Gastrocnemius medialis (tissue), 4 donors: ENCODE measurements at regions not wholly inside any gene's neighbourhood (a gene's known extent, or its start where the extent isn't known, plus 50 kb on each side); places are given as distances from the start of the nearest gene placed in this dataset.

Experiments
- ATAC-seq, 2 donors: fragments of 150-250 bp; one replicate each; pipeline ENCODE4 v1.9.1; 2016
- DNase-seq, 2 donors: peaks; one replicate each; pipeline ENCODE4 v3.0.0-alpha.2; 2019
- H3K27ac ChIP-seq, 4 donors: fragments of 200-600 bp; sonication (generic); 1 replicate in 1 of 4; 2 replicates in 3 of 4; pipeline ENCODE4 v1.5.1; 2016 to 2018; ENCODE audit warnings: mild to moderate bottlenecking in 2 of 4, moderate library complexity in 1 of 4
- H3K27me3 ChIP-seq, 3 donors: fragments of 200-600 bp; sonication (generic) in 2 of 3; 1 replicate in 1 of 3; 2 replicates in 2 of 3; pipeline versions ENCODE4 v1.5.1 to v1.6.0; 2016 to 2019; ENCODE audit warnings: mild to moderate bottlenecking in 1 of 3, moderate library complexity in 1 of 3
- H3K36me3 ChIP-seq, 2 donors: fragments of 200-600 bp; sonication (generic) in 1 of 2; one replicate each; pipeline ENCODE4 v1.5.1; 2017 to 2018
- H3K4me1 ChIP-seq, 2 donors: fragments of 200-600 bp; sonication (generic) in 1 of 2; one replicate each; pipeline ENCODE4 v1.5.1; 2016 to 2017; ENCODE audit warnings: mild to moderate bottlenecking in 2 of 2
- H3K4me3 ChIP-seq, 4 donors: fragments of 200-600 bp; sonication (generic) in 3 of 4; 1 replicate in 1 of 4; 2 replicates in 3 of 4; pipeline ENCODE4 v1.5.1; 2016 to 2019; ENCODE audit warnings: mild to moderate bottlenecking in 2 of 4
- H3K9me3 ChIP-seq, 3 donors: fragments of 200-600 bp; sonication (generic) in 2 of 3; 1 replicate in 1 of 3; 2 replicates in 2 of 3; pipeline ENCODE4 v1.5.1; 2016 to 2019
- POLR2A ChIP-seq, 2 donors: fragments of 450-650 bp; IDR thresholded peaks; one replicate each; pipeline ENCODE4 v1.6.1; 2017; ENCODE audit warnings: antibody characterized with exemption in 2 of 2, mild to moderate bottlenecking in 2 of 2, moderate library complexity in 2 of 2
- in situ Hi-C, 4 donors: fragments of 200-750 bp; cut with MboI; loops; one replicate each; pipeline versions ENCODE4 v1.15.0 to v1.8.0; 2017; ENCODE audit warnings: low sequenced_read_pairs in 4 of 4
- intact Hi-C: fragments of 100-400 bp; cut with DNase I; formaldehyde crosslinking; loops from one replicate; pipeline ENCODE4 v1.15.1; 2023; ENCODE audit warnings: low total_unique reads
- TF ChIP-seq, protein P1 (sequence below), 5 experiments: fragments of 450-650 bp in 3 of 5; fragments of 200-600 bp in 2 of 5; sonication (generic) in 2 of 5; IDR thresholded peaks in 4 of 5; conservative IDR thresholded peaks in 1 of 5; 1 replicate in 4 of 5; 2 replicates in 1 of 5; pipeline ENCODE4 v1.5.1; 2016 to 2019; ENCODE audit warnings: antibody characterized with exemption in 5 of 5, mild to moderate bottlenecking in 3 of 5, moderate library complexity in 3 of 5

- Histone ChIP-seq H3K27ac (no peak overlapping the region), H3K9me3 (no peaks in the 10 kb centered on the region), H3K4me1 (no peaks in the 10 kb centered on the region), H3K27me3 (no peaks in the 10 kb centered on the region), H3K36me3 (no peaks in the 10 kb centered on the region), H3K4me3 (no peak overlapping the region)
- no peak for ATAC-seq
- intact Hi-C loops = loop anchor here (1.0 kb wide), 1 partner anchor 688 kb away; the partner anchor contains the start of gene RND3
- in situ Hi-C loops = loop anchor here in 1 of 4 donors (10.0 to 25.0 kb wide), 2 partner anchors 696 to 1263 kb away; no protein-coding TSS in a partner anchor
- DNase-seq = no peak
- TF ChIP-seq, protein P1, sequence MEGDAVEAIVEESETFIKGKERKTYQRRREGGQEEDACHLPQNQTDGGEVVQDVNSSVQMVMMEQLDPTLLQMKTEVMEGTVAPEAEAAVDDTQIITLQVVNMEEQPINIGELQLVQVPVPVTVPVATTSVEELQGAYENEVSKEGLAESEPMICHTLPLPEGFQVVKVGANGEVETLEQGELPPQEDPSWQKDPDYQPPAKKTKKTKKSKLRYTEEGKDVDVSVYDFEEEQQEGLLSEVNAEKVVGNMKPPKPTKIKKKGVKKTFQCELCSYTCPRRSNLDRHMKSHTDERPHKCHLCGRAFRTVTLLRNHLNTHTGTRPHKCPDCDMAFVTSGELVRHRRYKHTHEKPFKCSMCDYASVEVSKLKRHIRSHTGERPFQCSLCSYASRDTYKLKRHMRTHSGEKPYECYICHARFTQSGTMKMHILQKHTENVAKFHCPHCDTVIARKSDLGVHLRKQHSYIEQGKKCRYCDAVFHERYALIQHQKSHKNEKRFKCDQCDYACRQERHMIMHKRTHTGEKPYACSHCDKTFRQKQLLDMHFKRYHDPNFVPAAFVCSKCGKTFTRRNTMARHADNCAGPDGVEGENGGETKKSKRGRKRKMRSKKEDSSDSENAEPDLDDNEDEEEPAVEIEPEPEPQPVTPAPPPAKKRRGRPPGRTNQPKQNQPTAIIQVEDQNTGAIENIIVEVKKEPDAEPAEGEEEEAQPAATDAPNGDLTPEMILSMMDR (IDR thresholded peaks at IDR 0.05 in 4 of 5, conservative IDR thresholded peaks at IDR 0.05 in 1 of 5) = peak in 1 of 5 experiments; percentile 14
- TF ChIP-seq POLR2A (IDR thresholded peaks at IDR 0.05) = no peak
Measured at GRCh38 chr2:149799013-149799705, 211.6 kb upstream of the MMADHC start.

DNA sequence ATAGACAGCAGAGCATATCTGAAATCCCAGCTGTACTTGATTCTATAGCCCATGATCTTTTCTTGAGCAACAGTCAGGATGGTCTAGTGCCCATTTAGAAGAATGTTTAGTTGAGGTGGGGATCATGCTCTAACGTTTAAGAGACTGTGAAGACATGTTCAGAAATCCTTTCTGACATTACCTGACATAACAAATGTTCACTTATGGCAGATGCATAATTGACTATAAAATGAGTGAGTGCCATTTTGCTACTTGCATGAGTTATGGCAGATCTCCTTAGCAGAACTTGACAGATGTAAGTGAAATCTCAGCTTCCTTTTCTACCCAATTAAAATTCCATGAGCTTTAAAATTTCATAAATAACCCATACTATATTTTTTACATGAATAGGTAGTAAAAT is 209.5 kb upstream of the MMADHC start:
- Histone ChIP-seq H3K4me3 (no peak overlapping the region), H3K36me3 (no peaks in the 10 kb centered on the region), H3K9me3 (no peaks in the 10 kb centered on the region), H3K27me3 (no peaks in the 10 kb centered on the region), H3K4me1 (no peaks in the 10 kb centered on the region), H3K27ac (no peak overlapping the region)
- TF ChIP-seq, protein P1 (IDR thresholded peaks at IDR 0.05 in 4 of 5, conservative IDR thresholded peaks at IDR 0.05 in 1 of 5) = no peak
- TF ChIP-seq POLR2A (IDR thresholded peaks at IDR 0.05) = no peak
- DNase-seq = no peak
- ATAC-seq = no peak
- intact Hi-C loops (no loop called here), in situ Hi-C loops (loop anchor here in 1 of 4 donors (10.0 to 25.0 kb wide), 2 partner anchors 698 to 1265 kb away; no protein-coding TSS in a partner anchor)

DNA sequence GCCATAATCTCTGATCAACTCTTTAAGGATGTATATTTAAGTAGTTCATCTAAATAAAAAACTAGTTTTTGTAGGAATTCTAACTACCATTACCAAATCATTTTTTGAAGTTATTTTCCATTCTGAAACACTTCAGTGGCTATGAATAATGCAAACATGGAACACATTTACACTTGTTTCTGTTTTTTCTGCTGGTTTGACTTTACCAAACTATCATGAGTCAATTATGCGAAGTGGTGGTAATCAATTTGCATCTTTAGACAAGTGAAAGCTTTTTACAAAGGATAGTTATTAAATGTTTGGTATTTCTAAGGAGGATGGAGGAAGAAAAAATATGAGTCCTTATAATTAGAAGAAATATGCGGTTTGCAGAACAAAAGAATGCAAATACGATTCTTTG is 202.0 kb upstream of the MMADHC start:
- no peak for DNase-seq
- intact Hi-C loops (no loop called here), in situ Hi-C loops (loop anchor here in 1 of 4 donors (25.0 kb wide), 1 partner anchor 1273 kb away; no protein-coding TSS in a partner anchor)
- no peaks in the 10 kb centered on the region for H3K27me3 ChIP-seq
- no peak for ATAC-seq
- H3K36me3 ChIP-seq = no peaks in the 10 kb centered on the region
- H3K4me1 ChIP-seq = no peaks in the 10 kb centered on the region
- H3K27ac ChIP-seq = no peak overlapping the region
- TF ChIP-seq POLR2A (IDR thresholded peaks at IDR 0.05) = no peak
- TF ChIP-seq, protein P1 (IDR thresholded peaks at IDR 0.05 in 4 of 5, conservative IDR thresholded peaks at IDR 0.05 in 1 of 5) = no peak
- no peaks in the 10 kb centered on the region for H3K9me3 ChIP-seq
- H3K4me3 ChIP-seq = no peak overlapping the region

DNA sequence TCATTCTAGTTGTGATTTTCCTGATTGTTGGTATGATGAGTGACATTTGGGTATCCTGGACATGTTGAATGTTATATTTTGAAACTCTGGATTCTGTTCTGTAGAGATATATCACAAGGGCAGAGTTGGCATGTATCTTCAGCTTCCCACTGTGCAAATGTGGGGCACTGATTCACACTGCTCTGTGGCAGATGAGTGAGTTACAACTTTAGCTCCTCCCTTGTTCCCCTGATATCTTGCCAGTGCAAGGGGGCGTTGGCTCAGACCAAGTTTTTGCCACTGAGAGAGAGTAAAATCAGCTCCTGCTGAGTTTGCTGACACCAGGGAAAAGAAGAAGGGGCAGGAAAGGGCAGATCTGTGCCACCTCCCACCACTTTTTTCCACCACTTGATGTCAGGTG is 199.6 kb upstream of the MMADHC start:
- no peaks in the 10 kb centered on the region for H3K36me3 ChIP-seq
- intact Hi-C loops (no loop called here), in situ Hi-C loops (loop anchor here in 1 of 4 donors (25.0 kb wide), 1 partner anchor 1275 kb away; no protein-coding TSS in a partner anchor)
- no peaks in the 10 kb centered on the region for H3K9me3 ChIP-seq
- ATAC-seq (no peak), DNase-seq (no peak)
- no peak overlapping the region for H3K4me3 ChIP-seq
- TF ChIP-seq, protein P1 (IDR thresholded peaks at IDR 0.05 in 4 of 5, conservative IDR thresholded peaks at IDR 0.05 in 1 of 5) = no peak
- TF ChIP-seq POLR2A (IDR thresholded peaks at IDR 0.05) = no peak
- no peak overlapping the region for H3K27ac ChIP-seq
- H3K4me1 ChIP-seq = no peaks in the 10 kb centered on the region
- H3K27me3 ChIP-seq = no peaks in the 10 kb centered on the region
